ENCODE measurements at regions not wholly inside any gene's neighbourhood (a gene's known extent, or its start where the extent isn't known, plus 50 kb on each side); places are given as distances from the start of the nearest gene placed in this dataset.
A peak's percentile ranks its signal among the peaks of the same experiment; 100 is the strongest.

DNA sequence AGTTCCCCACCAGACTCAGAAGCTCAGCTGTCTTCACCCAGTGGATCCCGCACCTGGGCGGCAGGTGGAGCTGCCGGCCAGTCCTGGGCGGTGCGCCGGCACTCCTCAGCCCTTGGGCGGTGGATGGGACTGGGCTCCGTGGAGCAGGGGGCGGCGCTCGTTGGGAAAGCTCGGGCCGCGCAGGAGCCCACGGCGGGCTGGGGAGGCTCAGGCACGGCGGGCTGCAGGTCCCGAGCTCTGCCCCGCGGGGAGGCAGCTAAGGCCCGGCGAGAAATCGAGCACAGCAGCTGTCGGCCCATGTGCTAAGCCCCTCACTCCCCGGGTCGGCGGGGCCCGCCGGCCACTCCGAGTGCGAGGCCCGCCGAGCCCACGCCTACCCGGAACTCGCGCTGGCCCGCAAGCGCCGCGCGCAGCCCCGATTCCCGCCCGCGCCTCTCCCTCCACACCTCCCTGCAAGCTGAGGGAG lies 560.0 kb downstream of the BRINP1 start:
- Histone ChIP-seq H3K27me3 (replicated peaks; ENCODE audit: control insufficient read depth, insufficient read depth, low read length) (no peaks in the 10 kb centered on the region), H3K36me3 (ENCODE audit: control insufficient read depth, insufficient read depth, low read length) (no peaks in the 10 kb centered on the region), H3K4me3 (replicated peaks; ENCODE audit: low read depth, low read length) (no peak overlapping the region)
- TF ChIP-seq, protein P1, sequence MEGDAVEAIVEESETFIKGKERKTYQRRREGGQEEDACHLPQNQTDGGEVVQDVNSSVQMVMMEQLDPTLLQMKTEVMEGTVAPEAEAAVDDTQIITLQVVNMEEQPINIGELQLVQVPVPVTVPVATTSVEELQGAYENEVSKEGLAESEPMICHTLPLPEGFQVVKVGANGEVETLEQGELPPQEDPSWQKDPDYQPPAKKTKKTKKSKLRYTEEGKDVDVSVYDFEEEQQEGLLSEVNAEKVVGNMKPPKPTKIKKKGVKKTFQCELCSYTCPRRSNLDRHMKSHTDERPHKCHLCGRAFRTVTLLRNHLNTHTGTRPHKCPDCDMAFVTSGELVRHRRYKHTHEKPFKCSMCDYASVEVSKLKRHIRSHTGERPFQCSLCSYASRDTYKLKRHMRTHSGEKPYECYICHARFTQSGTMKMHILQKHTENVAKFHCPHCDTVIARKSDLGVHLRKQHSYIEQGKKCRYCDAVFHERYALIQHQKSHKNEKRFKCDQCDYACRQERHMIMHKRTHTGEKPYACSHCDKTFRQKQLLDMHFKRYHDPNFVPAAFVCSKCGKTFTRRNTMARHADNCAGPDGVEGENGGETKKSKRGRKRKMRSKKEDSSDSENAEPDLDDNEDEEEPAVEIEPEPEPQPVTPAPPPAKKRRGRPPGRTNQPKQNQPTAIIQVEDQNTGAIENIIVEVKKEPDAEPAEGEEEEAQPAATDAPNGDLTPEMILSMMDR (IDR thresholded peaks at IDR 0.05; ENCODE audit: insufficient read depth, low read length, poor library complexity, severe bottlenecking) = no peak
- no peak for DNase-seq (ENCODE audit: extremely low read depth, insufficient read length)

DNA sequence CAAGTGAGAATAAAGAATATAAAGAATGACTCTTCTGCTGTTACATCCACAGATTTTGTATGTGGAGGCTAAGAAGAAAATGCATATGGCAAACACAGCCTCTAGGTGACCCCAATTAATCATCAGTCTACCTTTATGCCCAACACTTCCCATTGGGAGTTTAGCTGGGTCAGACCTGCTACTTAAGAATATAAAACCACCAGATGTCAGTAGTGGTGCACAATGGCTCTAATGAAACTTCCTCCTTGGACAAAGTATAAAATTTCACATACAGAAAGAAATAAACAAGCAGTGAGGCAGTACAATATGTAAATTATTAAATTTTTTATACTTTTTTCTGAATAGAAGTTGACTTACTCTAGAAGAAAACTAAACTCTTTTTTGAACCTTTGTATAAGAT lies 539.9 kb downstream of the BRINP1 start:
- H3K27me3 ChIP-seq (replicated peaks; ENCODE audit: control insufficient read depth, insufficient read depth, low read length) = no peaks in the 10 kb centered on the region
- TF ChIP-seq, protein P1 (IDR thresholded peaks at IDR 0.05; ENCODE audit: insufficient read depth, low read length, poor library complexity, severe bottlenecking) = peak; percentile 12
- H3K4me3 ChIP-seq (replicated peaks; ENCODE audit: low read depth, low read length) = no peak overlapping the region
- DNase-seq (ENCODE audit: extremely low read depth, insufficient read length) = no peak
- no peaks in the 10 kb centered on the region for H3K36me3 ChIP-seq (ENCODE audit: control insufficient read depth, insufficient read depth, low read length)

DNA sequence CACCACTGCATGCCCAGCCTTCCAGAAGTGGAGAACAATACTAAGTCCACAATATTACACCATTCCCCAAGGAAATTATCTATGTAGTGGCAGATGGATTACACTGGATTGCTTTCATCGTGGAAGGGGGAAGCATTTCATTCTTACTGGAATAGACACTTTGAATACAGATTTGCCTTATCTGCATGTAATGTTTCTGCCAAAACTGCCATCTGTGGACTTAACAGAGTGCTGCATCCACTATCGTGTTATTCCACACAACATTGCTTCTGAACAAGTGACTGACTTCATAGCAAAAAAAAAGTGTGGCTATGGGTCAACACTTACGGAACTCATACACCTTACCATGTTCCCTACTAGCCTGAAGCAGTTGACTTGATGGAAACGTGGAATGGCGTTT lies 536.9 kb downstream of the BRINP1 start:
- H3K27me3 ChIP-seq (replicated peaks; ENCODE audit: control insufficient read depth, insufficient read depth, low read length) = no peaks in the 10 kb centered on the region
- no peak for DNase-seq (ENCODE audit: extremely low read depth, insufficient read length)
- H3K4me3 ChIP-seq (replicated peaks; ENCODE audit: low read depth, low read length) = no peak overlapping the region
- no peaks in the 10 kb centered on the region for H3K36me3 ChIP-seq (ENCODE audit: control insufficient read depth, insufficient read depth, low read length)
- TF ChIP-seq, protein P1 (IDR thresholded peaks at IDR 0.05; ENCODE audit: insufficient read depth, low read length, poor library complexity, severe bottlenecking) = no peak

- Histone ChIP-seq H3K4me3 (replicated peaks; ENCODE audit: low read depth, low read length) (no peak overlapping the region), H3K27me3 (replicated peaks; ENCODE audit: control insufficient read depth, insufficient read depth, low read length) (no peaks in the 10 kb centered on the region), H3K36me3 (ENCODE audit: control insufficient read depth, insufficient read depth, low read length) (no peaks in the 10 kb centered on the region)
- DNase-seq (ENCODE audit: extremely low read depth, insufficient read length) = no peak
- TF ChIP-seq, protein P1 (IDR thresholded peaks at IDR 0.05; ENCODE audit: insufficient read depth, low read length, poor library complexity, severe bottlenecking) = no peak
Observed at GRCh38 chr9:118836891-118837290, 532.3 kb downstream of the BRINP1 start.

DNA sequence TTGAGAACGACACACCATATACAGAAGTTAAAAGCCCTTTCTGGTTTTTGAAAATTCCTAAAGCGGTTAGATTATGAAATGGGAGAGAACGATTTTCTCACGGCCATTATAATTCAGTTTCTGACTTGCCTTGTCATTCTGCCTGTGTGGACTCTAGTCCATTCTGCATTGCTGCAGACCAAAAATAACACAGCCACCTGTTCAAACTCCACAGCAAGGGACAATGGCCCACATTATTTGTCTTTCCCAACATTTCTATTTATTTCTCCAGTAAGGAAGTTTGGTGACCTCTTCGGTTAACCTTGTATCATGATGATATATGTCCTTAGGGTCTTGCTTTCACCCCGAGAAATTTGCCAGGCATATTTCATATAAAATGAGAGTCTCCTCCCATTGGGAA lies 497.7 kb downstream of the BRINP1 start:
- DNase-seq (ENCODE audit: extremely low read depth, insufficient read length) = no peak
- Histone ChIP-seq H3K36me3 (ENCODE audit: control insufficient read depth, insufficient read depth, low read length) (no peaks in the 10 kb centered on the region), H3K27me3 (replicated peaks; ENCODE audit: control insufficient read depth, insufficient read depth, low read length) (no peaks in the 10 kb centered on the region), H3K4me3 (replicated peaks; ENCODE audit: low read depth, low read length) (no peak overlapping the region)
- TF ChIP-seq, protein P1 (IDR thresholded peaks at IDR 0.05; ENCODE audit: insufficient read depth, low read length, poor library complexity, severe bottlenecking) = no peak

DNA sequence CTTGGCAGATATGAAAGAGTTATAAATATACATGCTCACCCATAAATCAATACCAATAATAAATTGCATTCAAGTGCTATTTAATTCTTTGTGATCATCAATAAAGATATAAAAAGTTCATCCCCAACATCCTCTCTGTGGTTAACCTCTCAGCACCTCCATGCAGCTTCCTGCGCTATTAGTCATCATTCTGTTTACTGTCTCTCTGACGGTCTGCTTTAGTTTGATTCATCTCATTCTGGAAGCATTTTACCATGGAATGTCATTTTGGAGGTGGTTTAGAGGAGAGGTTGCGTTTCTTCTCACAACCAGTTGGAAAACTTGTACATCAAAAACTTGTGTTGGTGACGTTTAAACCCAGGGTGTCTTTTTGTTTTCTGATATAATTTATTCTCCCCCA lies 486.6 kb downstream of the BRINP1 start:
- H3K36me3 ChIP-seq (ENCODE audit: control insufficient read depth, insufficient read depth, low read length) = no peaks in the 10 kb centered on the region

More for the DNA sequence above, 486.6 kb downstream of the BRINP1 start:
- Histone ChIP-seq H3K4me3 (replicated peaks; ENCODE audit: low read depth, low read length) (no peak overlapping the region), H3K27me3 (replicated peaks; ENCODE audit: control insufficient read depth, insufficient read depth, low read length) (no peaks in the 10 kb centered on the region)
- TF ChIP-seq, protein P1 (IDR thresholded peaks at IDR 0.05; ENCODE audit: insufficient read depth, low read length, poor library complexity, severe bottlenecking) = no peak
- DNase-seq (ENCODE audit: extremely low read depth, insufficient read length) = no peak
